ENCODE measurements at regions not wholly inside any gene's neighbourhood (a gene's known extent, or its start where the extent isn't known, plus 50 kb on each side); places are given as distances from the start of the nearest gene placed in this dataset.

DNA sequence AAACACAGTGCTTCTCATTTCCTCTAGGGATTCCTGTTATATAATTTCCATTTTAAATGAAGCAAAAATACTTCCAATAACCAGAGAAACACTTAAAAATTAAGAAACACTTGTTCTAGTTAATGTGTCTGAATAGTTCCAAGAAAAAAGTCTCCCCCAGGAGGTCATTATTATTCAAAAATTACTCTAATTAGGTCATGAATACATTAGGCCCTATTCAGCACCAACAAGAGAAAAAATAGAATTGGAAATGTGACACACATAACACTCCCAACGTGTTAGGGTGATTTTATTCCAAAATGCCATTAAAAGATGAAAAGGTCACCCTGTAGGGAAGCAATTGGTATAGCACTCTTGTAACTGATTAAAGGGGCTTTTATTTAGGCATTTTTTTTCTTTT, 382.1 kb downstream of the TUSC7 start:
- no peak for DNase-seq

DNA sequence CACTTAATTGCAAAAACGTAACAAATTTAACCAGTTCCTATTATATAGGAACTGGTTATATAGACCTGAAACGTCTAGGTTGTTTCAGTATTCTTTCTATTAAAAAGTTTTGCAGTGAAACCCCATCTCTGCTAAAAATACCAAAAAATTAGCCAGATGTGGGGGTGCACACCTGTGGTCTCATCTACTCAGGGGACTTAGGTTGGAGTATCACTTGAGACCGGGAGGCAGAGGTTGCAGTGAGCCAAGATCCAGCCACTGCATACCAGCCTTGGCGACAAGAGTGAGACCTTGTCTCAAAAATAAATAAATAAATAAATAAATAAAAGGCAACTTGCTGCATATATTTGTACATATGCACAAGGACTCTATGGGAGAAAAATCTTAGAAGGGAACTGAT, 387.0 kb downstream of the TUSC7 start:
- no peak for DNase-seq

DNA sequence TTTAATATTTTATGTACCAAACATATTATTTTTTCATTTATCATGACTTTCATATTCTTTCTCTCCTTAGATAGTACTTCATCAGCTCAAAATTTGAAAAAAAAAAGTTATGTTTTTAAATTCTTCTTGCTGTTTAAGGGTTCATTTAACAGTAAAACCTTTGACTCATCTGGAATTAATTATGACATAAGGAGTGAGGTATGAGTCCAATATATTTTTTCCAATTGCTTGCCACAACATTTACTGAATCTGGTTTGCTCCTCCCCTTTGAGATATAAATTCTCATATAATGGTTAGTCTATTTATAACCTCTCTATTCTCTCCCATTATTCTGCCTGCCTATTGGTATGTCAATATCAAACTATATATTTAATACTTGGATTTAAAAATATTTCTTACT, 387.8 kb downstream of the TUSC7 start:
- no peak for DNase-seq

DNA sequence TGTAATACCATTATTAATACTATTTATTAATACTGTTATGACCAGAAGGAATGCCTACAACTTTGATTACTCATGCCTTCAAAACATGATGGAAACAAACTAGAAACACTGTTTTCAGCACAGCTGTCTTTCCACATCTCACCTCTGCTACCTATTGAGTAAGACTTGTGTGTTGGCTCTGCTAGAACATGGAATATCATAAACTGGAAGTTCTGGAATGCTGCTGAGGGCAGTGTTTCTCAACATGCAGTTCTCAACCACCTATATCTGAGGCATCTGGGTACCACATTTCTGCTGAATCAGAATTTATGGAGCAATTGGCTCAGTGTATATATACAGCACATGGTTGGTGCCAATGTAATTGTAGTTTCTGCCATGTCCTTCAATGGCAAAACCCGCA, 392.1 kb downstream of the TUSC7 start:
- DNase-seq: no peak

DNA sequence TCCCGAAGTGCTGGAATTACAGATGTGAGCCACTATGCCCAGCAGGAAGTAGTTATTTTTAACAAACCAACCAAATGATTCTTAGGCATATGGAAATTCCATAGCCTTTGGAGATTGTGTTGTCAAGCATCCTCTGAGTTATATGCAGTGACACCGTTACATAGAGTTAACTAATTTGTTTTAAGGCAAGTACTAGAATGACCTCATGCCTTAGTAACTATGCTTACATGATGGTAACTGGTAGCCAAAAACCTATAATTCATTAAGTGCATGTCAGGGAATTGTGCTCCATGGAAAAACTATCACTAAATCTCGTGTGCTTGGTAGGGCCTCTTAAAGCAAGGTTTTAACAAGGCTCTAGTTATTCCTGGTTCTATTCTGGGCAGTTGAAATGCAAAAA, 392.8 kb downstream of the TUSC7 start:
- DNase-seq: no peak

DNA sequence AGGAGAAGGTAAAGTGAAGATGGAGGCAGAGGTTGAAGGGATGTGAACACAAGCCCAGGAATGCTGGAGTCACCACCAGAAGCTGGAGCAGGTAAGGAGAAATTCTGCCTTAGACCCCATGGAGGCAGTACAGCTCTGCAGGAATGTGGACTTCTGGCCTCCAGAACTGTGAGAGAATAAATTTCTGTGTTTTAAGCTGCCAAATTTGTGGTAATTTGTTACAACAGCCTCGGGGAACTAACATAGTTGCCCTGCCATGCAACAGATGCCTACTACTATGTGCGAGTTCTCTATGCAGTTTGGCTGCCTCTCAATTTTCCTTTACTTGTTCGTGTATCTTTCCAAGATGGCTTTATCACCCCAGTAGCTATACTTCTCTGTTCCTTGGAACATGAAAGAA, 394.1 kb downstream of the TUSC7 start:
- DNase-seq: no peak

DNA sequence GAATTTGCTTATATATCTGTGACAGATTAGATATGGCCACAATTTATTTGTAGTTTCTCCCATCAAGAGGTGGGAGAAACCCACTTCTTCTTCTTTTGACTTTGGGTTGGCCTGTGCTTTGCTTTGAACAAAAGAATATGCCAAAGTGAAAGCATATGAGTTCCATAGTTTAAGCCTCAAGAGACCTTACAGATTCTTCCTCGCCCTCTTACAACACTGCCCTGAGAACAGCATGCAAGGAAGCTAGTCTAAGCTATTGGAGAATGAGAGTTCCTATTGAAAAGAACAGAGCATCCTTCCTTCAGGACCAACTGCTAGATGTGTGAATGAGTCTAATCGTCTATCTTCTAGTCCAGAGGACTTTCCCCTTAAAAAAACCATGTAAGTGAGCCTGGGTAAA, 394.8 kb downstream of the TUSC7 start:
- no peak for DNase-seq

DNA sequence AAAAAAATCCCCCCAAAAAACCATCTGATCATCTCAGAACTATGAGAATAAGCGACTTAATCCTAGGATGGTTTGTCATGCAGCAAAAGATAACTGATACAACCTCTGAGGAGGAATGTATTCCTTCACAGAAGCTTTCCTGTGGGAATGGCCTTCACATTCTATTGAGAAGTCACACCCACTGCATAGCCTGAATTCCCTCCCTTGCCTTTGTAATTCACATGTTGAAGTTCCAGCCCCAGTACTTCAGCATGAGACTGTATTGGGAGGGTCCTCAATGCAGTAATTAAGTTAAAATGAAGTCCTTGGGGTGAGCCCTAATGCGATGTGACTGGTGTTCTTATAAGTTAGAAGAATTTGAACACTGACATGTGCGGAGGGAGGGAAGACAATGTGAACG, 395.2 kb downstream of the TUSC7 start:
- DNase-seq: no peak

DNA sequence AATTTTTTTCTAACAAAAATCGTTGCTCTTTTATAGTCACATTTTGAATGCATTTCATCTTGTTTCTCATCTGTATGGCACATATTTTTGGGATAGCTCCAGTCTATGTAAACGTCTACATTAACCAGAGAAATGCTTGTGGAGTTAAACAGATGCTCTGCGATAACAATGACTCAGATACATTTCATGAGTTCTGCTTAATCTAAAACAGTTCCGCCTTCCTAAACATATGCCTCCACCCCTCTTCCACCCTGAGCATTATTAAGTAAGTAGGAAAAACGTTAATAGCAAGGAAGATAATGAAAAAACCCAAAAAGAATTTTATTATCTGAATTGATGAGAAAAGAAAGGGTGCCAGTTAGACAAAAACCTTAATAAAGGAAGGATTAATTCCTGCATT, 396.1 kb downstream of the TUSC7 start:
- no peak for DNase-seq

DNA sequence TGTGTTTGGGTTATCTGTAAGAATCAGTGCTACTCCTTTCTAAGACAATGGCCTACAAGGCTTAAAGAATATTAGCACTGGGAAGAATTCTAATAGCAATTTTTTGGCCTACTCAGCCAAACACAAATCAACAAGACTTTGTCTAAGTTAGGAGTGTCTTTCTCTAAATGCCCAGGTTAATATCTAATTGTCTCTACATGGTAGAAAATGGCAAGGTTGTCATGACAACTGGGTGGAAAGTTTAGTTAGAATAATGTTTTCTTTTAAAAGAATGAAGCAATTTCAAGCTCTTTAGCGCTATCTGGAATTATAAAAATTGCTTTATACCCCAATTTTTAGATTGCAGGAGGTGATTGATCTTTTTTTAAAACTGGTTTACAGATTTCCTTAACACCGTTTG, 396.8 kb downstream of the TUSC7 start:
- no peak for DNase-seq

DNA sequence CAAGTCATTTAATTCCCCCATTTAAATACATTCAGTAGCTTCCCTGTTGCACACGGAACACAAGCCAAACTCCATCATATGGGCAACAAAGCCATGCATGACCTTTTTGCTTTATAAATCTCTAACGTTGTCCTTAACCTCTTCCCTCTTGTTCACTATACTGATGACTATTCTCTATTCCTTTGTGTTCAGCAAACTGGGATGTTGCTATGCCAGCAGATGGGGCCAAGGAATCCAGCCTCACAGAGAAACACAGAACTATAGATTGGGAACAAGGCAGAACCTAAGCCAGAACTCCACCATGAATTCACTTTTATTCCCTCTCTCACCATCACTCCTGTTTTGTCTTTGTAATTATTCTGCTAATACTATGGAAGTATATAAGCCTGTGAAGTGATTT, 398.4 kb downstream of the TUSC7 start:
- DNase-seq: no peak

DNA sequence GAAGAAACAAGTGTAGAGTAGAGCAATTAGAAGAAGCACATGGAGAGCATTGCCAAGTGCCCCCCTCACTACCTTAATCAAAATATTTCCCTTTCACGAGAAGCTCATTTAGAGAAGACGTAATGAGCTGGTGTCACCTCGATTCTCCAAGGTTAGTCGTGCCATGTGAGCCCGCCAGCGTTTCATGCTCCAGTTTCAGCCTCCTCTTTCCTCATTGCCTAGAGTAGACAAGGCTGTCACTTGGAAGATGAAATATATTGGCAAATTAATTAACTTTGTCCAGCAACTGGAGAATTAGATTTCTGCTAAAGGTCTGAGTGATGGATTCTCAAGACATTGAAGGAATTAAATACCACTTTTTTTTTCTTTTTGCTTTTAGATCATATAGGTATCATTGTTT, 399.6 kb downstream of the TUSC7 start:
- no peak for DNase-seq

DNA sequence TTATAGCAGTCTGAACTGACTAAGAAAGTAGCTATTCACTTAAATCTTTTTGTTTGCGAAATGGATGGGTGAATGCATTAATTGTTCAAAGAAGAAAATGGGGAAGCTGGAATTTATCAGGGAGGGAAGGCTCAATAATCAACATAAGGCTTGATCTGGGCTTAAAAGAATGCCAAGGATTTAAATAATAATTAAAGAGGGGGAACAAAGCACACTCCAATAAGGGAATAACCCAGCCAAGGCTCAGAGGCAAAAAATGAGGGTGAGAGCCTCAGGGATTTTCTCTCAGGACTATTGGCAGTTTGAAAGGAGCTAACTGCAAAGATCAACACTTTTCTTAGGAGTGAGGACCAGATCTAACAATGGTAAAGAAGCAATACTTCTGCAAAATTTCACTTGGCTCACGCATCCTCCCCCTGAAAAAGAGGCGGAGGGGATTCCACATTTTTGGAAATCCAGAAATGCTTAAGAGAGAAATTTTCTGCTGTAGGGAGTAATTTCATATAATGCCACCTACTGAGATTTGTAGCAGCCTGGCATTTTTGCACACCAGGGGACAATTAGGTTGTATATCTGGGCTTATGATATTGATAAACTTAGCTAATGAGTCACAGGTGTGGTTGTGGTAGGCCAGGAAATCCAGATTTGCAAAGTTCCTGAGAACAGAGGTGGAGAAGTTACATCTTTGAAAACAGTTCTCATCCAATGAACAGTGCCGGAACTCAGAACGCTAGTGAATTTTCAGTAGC, 405.1 kb downstream of the TUSC7 start:
- DNase-seq: no peak

DNA sequence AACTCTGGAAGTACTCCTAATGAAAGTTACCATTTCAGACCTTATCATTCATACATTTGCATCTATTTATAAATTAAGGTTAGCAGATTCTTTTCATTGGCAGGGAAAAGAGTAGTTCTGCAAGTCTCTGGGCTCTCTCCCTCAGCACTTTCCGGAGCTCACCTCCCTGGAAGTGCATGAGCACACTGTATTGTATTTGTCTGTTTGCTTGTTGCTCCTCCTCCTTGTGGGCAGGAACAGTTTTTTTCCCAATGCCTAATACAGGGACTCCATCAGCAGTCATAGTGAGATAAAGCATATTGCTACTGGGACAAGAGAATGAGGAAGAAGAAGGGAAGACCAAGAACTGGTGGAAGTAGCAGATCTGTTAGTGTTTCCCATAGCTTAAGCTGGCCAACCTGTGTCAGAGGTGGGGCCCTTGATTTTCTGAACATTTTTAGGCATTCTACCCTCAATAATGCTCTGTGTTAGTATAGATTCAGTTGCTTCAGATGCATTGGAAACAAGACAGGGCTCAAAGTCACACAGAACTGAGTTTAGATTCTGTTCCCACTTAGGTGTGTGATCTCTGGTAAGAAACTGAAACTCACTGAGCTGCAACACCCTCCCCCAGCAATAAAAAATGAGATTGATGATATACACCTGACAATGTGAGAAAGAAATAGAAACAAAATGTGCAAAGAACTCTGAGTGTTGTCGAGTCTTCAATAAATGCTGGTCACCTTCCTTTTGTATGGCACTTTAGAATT, 407.8 kb downstream of the TUSC7 start:
- no peak for DNase-seq

DNA sequence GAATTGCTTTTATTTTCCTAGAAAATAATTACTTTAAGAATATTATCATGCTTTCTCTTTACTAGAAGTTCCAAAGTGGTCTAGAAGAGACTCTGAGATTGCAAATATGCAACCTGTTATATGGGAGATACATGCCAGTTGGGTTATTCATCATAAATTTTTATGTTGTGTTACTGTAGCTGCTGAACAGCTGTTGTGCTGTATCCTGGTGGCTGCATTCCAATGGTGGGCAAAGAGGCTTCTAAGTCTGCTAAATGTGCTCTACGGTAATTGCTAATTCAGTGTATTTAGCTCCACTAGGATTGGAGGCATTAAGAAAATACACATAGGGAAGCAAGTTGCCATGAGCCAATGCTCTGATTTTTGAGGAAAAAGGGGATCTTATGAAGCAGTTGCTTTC, 409.0 kb downstream of the TUSC7 start:
- no peak for DNase-seq

DNA sequence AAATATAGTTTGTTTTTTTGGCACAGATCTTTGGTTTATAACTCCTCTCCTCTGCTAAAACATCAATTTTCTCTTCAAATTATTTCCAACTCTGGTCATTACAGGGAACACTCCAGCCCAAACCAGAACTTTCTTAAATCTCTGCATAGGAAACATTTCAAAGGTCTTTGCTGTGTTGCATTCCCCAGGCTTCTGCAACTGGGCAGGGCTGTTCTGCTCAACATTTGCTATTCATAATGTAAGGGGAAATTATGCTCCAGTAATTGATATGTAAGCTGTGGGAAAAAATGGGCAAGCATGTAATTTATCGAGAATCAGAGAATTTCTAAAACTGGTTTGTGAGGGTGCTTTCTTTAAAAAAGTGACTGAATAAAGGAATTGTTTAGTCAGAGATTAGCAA, 410.4 kb downstream of the TUSC7 start:
- DNase-seq: no peak

DNA sequence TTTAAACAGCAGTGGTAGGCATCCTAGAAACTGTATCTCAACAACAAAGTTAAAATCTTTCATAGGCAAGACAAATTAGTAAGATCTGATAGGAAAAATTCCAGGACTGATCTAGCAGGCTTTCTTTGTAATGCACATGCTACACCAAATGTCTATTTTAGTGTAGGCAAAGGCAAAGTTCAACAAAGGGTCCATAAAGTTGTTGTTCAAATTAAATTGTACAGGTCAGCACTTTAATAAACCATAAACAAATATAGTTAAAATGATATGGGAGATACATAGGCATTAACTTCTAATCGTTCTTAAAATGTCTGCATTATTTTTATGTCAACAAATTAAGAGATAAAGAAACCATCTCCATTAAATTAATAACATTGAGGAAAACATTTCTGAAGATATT, 413.0 kb downstream of the TUSC7 start:
- DNase-seq: no peak

DNA sequence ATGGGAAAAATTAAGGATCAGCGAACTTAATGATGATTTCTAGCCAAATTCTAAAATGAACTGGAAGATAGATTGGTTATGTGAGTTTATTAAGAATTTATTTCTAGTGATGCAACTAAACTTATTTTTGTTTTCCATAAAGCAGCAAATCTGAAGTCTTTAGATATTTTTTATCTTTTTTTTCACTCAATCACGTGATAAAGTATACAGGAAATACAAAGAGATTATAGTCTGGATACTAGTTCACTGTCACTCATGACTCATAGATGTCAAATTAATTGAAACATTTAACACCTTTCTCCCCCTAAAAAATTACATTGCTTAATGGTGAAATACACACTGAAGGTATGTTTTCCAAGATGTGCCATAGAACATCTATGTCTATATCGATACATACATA, 416.9 kb downstream of the TUSC7 start:
- DNase-seq: no peak

DNA sequence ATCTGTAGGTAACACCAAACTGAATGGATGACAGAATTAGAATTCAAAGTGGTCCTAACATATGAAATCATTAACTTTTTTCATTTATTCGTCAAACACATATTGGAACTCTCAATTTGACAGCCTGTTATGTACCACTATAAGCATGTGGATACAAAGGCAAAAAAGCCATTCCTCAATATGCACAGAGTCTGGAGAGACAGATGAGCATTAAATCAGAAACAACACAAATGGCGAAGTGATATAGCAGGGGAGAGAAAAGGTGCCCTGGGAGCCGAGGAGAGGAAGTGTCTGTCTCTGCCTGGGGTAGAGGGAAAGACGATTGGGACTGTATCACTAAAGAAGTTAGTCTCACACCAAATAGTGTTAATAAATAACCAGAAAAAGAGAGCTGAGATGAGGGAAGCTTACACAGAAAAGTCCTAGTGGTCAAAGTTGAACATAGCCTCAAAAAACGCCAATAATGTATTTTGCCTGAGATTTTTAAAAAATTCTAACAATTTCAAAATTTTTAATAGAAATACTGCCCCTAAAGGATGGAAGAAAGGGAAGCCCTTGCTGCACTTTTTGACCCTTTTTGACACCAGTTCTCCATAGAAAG, 417.5 kb downstream of the TUSC7 start:
- no peak for DNase-seq

DNA sequence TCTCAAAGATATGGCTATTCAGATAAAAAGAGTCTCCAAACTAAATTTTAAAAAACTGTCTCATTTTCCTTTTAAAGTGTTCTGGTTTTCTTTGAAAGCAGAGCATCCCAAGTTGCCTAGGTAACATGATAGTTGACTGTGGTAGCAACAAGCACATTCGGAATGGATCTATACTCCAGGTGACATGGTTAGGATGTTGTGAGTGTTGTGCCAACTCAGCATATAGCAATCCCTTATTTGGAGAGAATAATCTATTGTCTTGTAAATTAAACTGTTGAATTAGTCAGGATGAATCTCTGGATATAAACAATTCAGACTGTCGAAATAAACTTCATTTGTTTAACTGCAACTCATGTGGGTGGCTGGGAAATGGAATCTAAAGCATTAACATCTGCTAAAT, 418.6 kb downstream of the TUSC7 start:
- no peak for DNase-seq

DNA sequence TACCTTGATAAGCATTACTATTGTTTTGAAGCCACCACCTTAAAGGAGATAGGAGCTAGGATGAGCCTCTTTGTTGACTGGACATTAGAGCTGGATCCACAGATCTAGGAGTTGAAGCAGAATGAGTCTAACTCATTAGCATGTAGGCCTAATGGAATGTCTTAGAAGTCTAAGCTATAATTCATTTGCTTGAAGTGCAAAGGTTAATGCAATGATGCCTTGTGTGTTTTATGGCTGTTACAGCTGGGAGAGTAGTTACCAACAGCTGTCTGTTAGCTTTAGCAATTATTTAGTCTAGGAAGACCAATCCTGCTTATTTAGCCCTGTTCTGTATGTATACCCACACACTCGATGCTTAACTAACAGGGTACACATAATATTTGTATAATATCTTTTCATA, 419.3 kb downstream of the TUSC7 start:
- no peak for DNase-seq

DNA sequence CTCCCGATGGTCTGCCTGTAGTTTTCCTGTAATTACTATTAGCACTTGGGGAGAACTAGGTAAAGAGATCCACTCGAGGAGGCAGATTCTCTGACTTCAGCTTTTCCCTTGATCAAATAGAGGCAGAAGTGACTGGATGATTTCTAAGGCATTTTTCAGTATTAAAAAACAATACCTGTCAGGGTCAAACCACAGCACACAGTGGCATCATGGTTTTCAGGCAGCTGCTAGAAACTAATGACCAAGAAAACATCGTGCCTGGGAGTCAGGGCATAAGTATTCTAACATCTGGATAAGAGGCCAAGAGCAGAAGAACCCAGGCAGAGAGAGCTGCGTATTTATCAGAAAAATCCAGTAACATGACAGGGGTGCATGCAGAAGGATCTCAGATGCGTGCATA, 419.9 kb downstream of the TUSC7 start:
- no peak for DNase-seq

DNA sequence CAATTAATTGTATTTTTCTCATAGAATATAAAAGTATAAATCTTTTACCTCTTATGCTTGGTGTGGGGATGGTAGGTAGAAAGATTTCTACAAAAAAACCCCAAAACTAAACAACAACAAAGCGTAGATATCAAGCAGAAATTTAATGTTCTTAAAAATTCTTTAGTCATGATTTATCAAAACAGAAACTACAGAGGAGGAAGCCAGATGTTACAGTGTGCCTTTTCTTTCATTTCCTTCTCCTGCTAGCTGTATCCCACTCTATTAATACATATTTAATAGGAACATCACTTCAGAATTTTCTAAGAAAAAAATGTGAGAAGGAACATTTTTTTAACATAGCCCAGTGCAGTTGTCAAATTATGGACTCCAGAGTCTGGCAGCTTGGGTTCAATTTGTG, 420.6 kb downstream of the TUSC7 start:
- DNase-seq: no peak

DNA sequence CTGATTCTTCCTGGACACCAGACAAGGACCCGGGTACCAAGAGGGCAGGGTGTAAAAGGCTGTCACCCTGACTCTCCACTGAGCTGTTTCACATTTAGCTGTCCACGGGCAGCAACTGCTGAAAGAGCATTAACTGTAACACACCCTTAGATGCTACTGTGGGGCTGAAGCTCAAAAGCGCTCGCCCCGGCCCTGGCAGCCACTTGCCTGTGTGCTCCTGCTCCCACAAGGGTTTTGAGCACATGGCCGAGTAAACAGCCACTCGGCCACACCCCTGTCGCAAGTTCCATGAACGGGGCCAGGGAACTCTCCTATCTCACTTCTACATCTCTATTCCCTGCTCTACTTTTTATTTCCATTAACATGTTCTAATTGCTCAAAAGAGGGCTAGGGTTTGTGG, 421.7 kb downstream of the TUSC7 start:
- DNase-seq: no peak

DNA sequence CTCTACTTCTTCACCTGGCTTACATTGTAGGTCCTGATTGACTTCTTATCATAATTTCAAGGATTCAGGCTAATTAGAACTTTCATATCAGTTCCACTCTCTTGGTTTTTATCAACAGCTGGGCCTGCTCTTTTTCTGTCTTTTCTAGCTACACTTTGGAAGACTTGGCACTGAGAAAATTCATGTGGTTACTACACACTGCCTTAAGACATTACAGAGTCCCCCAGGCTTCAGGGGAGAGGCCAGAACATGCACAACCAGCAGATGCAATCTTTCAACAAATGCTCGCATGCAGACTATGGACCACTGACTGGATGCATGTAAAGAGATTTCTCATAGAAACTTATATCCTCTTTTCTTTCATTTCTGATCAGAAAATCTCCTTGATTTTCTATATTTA, 423.5 kb downstream of the TUSC7 start:
- DNase-seq: no peak
